Stimulated activated CD8-positive, alpha-beta memory T cell treated with anti-CD3 and anti-CD28 coated beads, Interleukin-4, amount 100 ng/mL, for 24 hours (primary cell): ENCODE measurements at regions not wholly inside any gene's neighbourhood (a gene's known extent, or its start where the extent isn't known, plus 50 kb on each side); places are given as distances from the start of the nearest gene placed in this dataset.

Experiments used
- DNase-seq: peaks from one replicate; pipeline ENCODE4 v3.0.0-alpha.2; 2020; ENCODE audit warnings: low read depth

DNA sequence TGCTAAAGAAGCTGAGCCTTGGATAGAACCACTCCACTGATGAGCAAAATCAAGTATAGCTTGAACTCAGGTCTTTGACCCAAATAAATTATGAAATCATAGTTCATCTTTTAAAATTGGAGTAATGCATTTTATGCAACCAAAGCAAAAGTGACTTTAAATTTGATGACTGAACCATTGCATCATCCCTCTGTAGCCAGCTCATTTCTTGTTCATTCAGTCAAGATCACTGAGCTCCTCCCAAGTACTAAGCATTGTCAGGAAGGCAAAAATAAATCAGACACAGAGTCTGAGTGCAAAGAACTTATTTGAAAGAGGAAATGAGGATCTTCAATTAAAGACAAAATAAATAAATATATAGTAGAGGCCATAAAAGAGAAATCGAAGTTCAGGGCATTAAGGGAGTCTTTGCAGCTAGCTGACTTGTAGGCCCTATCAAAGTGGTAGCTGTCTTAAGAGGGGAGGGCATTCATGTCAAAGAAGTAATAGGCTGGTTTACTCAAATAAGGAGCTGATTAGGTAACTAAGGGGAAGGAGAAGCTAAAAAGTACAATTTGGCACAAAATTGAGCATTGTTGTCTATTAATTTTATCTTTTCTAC lies 411.8 kb downstream of the MTX2 start:
- DNase-seq: no peak

DNA sequence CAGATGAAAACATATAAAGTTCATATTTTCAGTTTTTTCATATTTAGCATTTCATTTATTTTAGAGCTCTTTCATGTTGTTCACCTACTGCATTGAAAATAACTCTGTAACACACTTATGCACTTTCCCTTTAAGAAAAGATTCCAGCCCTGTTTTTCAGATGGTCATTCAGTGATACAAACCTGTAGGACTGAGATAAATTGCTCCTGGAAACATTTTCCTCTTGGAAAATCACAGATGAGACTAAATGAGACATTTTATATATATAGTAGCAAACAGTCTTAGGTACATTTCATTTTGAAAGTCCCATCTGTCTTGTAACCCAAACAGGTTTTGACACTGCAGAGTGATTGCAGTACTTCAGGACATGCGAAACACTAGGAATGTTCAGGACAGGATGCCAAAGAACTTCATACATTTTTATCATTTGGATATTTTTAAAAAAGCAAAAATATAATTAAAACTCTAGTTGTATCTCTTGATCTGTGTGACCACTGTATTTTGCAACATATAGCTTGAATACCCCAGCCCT lies 412.4 kb downstream of the MTX2 start:
- no peak for DNase-seq

DNA sequence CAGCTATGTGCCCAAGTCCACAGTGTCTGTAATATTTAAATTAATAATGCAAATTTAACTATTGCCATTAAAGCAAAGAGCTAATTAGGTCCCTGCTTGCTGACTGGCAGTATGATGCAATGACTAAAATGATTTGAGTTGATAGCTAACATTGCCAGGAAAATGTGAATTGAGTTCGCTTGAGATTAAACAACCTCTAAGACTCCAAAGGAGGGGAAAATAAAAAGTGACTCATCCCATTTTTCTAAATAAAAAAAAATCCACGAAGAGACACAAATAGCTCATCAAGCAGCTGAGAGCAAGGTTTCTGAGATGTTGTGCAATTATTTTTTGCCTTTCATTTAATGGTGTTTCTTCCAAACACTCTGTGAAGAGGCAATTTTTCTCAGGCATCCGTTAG lies 413.0 kb downstream of the MTX2 start:
- no peak for DNase-seq

GRCh38 chr2:176683618-176684111 lies 414.4 kb downstream of the MTX2 start:
- no peak for DNase-seq

DNA sequence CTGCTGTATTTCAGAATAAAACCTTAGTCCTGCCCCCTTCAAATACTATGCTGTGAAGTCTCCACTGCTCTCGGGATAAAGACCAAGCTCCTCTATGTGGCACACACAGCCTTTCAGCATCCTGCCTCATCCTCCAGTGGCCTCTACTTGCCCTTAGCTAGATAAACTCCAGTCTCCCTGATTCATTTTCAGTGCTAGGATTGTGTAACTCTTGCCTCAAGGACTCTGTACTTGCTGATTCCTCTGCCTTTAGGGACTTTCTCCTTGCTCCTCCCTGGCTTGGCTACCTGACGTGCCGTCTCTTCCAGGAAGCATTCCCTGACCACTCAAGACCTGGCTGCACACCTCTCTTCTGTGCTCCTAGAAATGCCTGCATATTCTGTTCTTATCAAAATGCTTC lies 416.7 kb downstream of the MTX2 start:
- DNase-seq: no peak

DNA sequence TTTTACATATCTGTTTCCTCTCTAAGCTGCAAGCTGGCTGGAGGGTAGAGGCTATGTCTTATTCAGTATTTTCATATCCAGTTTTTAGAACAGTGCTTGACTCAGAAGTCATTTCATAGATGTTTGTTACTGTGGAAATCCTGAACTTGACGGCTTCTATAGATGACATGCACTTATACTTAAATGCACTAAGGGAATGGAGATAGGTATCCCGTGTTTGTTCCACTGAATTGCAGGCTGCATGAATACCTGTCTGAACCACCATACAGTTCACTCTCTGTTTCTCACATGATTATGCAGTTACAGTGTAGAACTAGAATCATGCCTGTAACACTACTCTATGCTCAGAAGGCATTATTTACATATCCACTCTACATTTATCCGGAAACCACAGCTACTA lies 417.1 kb downstream of the MTX2 start:
- no peak for DNase-seq

DNA sequence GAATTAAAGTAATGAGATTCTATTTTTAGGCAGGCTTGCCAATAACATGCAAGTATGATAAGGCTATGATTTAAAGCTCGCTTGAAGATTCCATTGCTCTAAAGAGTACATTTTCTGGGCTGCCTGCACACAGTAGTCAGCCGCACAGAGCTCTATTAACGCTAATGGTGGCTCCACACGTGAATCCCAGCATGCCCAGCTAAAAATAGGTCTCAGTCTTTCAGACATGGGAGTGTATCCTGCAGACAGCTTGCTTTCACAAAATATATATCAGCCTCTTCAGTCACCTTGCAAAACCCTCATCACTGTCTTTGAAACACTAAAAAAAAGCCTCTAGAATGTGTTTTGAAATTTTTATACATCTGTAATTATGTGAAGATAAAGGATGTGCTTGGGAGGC lies 418.1 kb downstream of the MTX2 start:
- no peak for DNase-seq

- DNase-seq: no peak
Measured at GRCh38 chr2:176687944-176688343, 418.7 kb downstream of the MTX2 start.

DNA sequence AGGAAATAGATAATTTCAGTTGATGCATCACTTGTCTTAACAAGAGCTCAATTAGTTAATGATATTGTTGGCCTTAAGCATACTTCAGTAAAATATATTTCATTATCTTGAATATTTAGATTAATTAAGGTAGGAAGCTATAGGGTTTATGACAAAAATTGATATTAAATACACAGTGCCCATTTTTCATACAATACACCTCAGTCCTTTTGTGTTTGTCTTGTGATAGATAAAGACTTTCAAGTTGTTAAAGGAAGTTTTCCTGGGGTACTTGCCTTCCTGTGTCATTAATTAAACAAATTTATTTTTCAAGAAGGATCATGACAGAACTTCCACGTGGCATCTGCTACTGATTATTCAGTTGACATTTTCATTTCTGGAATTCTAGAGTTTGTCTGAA lies 420.5 kb downstream of the MTX2 start:
- DNase-seq: no peak

DNA sequence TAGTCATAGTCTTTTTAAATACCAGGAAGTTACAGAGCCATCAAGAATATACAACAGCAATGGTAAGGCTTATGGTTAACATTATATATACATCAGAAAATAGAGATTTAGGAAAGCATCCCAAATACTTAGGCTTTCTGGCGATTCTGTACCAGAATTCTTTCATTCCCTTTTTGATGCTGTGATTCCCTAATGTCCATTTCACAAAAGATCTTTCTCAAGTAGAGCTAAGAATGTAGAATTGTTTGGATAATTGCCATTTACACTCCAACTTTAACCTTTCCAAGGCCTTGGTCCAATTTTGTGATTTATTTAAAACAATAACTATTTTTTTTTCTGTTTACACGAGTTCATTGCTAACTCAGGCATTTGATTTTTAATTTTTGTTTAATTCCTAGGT lies 422.2 kb downstream of the MTX2 start:
- DNase-seq: no peak

- no peak for DNase-seq
Measured at GRCh38 chr2:176692533-176692932, 423.3 kb downstream of the MTX2 start.

- no peak for DNase-seq
Measured at GRCh38 chr2:176699098-176699497, 429.9 kb downstream of the MTX2 start.

DNA sequence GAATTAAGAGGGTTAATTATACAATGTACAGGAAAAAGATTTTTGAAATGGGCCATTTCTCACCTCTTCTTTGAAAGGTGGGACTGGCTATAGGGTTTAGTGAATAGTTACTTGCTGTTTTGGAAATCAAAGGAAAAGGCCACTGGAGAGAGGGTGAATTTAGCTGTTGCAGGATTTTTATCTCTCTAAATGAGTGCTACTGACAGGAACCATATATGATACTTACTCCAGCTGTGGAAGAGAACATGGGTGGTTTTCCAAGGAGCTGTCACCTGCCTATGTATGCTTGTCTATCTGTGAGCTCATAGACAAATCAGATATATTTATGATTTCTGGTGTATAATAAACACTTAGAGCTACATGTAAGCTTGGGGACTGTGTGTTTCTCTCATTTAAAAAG lies 430.4 kb downstream of the MTX2 start:
- DNase-seq: no peak

- no peak for DNase-seq
Measured at GRCh38 chr2:176702131-176702530, 432.9 kb downstream of the MTX2 start.

GRCh38 chr2:176704282-176704858 lies 435.1 kb downstream of the MTX2 start:
- no peak for DNase-seq

GRCh38 chr2:176709149-176709951 lies 440.1 kb downstream of the MTX2 start:
- DNase-seq: no peak

DNA sequence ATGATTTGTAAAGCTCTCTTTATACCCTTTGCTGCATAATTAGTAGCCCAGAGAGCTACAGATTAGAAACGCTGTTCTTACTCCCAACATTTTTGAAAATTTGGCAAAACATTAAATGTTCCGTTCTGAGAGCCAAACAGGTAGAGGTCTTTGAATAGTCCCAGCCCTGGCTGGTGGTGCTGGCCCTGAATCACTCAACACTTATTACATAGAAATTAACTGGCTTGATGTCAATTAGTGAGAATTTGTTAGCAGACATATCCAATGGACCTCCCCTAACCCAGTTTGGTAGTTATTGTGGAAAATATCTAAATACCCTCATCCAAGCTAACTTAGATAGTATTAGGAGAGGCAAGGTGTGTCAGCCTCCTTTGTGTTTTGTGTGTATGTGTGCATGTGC lies 440.7 kb downstream of the MTX2 start:
- DNase-seq: no peak

DNA sequence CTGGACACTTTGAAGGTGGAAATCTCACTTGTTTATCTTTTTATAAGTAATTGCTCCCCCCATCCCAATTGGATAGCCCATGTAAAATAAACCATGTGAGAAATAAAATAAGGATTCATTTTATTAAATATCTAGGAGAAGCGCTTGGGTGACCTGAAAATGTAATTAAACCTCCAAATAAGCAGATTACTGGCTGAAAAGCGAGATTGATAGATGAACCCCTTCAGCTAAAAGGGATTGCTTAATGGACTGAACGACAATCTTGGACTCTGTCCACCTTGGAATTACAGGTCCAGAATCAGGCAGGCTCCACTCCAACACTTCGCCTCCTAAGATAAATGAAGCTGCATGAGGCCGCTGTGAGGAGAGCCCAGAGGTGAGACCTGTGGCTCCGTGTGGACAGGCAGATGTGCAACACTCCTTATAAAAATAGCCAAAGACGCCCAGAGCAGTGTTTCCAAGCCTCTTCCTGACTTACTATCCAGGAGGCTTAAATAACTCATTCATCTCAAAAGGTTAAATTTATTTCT lies 441.5 kb downstream of the MTX2 start:
- DNase-seq: no peak

- DNase-seq: no peak
Measured at GRCh38 chr2:176725873-176726645, 456.8 kb downstream of the MTX2 start.

DNA sequence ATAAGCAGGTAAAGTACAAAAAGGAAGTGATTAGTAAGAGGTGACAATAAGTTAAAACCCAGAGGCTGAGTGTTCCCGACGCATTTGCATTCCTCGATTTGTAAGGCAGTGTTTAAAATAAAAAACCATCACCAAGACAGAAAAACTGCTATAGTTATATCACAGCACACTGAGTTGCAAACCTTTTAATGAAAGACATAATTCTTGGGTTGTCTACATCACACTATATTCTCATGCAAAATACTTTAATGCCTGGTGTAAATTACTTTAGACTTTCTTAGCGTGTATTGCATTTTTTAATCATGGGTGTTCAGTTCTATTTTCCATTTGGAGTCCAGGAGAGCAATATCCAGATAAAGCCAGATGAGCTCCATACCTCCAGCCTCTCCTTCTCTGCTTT lies 458.5 kb downstream of the MTX2 start:
- no peak for DNase-seq

GRCh38 chr2:176729706-176730569 lies 460.7 kb downstream of the MTX2 start:
- no peak for DNase-seq
